ENCODE measurements at regions not wholly inside any gene's neighbourhood (a gene's known extent, or its start where the extent isn't known, plus 50 kb on each side); places are given as distances from the start of the nearest gene placed in this dataset.

- TF ChIP-seq CTCF (IDR thresholded peaks at IDR 0.05; ENCODE audit: low read depth, low read length, poor library complexity, severe bottlenecking) (no peak), EZH2phosphoT487 (IDR thresholded peaks at IDR 0.05; ENCODE audit: borderline replicate concordance, low read length) (no peak)
These were observed 526.1 kb upstream of the NRP1 start for GRCh38 chr10:33860552-33860951.
